ENCODE measurements at regions not wholly inside any gene's neighbourhood (a gene's known extent, or its start where the extent isn't known, plus 50 kb on each side); places are given as distances from the start of the nearest gene placed in this dataset.
"Not testable (repeated sequence)": the region's sequence is repeated elsewhere in the genome, so short reads cannot be mapped to it uniquely, and the experiment has no call there.

- DNase-seq (ENCODE audit: low spot score) = no peak
These were observed 74.1 kb downstream of the SLC35B3 start for GRCh38 chr6:8361259-8361658.

- no peak for DNase-seq (ENCODE audit: low spot score)
These were observed 82.4 kb downstream of the SLC35B3 start for GRCh38 chr6:8352966-8353340.

GRCh38 chr6:8352335-8352965 lies 82.9 kb downstream of the SLC35B3 start:
- DNase-seq (ENCODE audit: low spot score) = no peak

GRCh38 chr6:8343600-8343999 lies 91.7 kb downstream of the SLC35B3 start:
- no peak for DNase-seq (ENCODE audit: low spot score)

- no peak for DNase-seq (ENCODE audit: low spot score)
These were observed 93.0 kb downstream of the SLC35B3 start for GRCh38 chr6:8342241-8342819.

GRCh38 chr6:8337147-8337546 lies 98.2 kb downstream of the SLC35B3 start:
- no peak for DNase-seq (ENCODE audit: low spot score)

GRCh38 chr6:8336406-8337057 lies 98.8 kb downstream of the SLC35B3 start:
- no peak for DNase-seq (ENCODE audit: low spot score)

GRCh38 chr6:8335896-8336295 lies 99.4 kb downstream of the SLC35B3 start:
- DNase-seq (ENCODE audit: low spot score) = no peak

- no peak for DNase-seq (ENCODE audit: low spot score)
These were observed 100.0 kb downstream of the SLC35B3 start for GRCh38 chr6:8335381-8335780.

GRCh38 chr6:8334113-8334512 lies 101.2 kb downstream of the SLC35B3 start:
- DNase-seq (ENCODE audit: low spot score) = no peak

- no peak for DNase-seq (ENCODE audit: low spot score)
These were observed 105.8 kb downstream of the SLC35B3 start for GRCh38 chr6:8329562-8329961.

- no peak for DNase-seq (ENCODE audit: low spot score)
These were observed 109.6 kb downstream of the SLC35B3 start for GRCh38 chr6:8325743-8326142.

GRCh38 chr6:8322659-8323058 lies 112.7 kb downstream of the SLC35B3 start:
- no peak for DNase-seq (ENCODE audit: low spot score)

- DNase-seq (ENCODE audit: low spot score) = no peak
These were observed 113.5 kb downstream of the SLC35B3 start for GRCh38 chr6:8321671-8322404.

- DNase-seq (ENCODE audit: low spot score) = no peak
These were observed 120.2 kb downstream of the SLC35B3 start for GRCh38 chr6:8315154-8315553.

- DNase-seq (ENCODE audit: low spot score) = no peak
These were observed 133.8 kb downstream of the SLC35B3 start for GRCh38 chr6:8301502-8301901.

GRCh38 chr6:8299034-8299433 lies 136.3 kb downstream of the SLC35B3 start:
- no peak for DNase-seq (ENCODE audit: low spot score)

- not testable (repeated sequence) for DNase-seq (ENCODE audit: low spot score)
These were observed 152.4 kb downstream of the SLC35B3 start for GRCh38 chr6:8282946-8283345.

- DNase-seq (ENCODE audit: low spot score) = no peak
These were observed 153.0 kb downstream of the SLC35B3 start for GRCh38 chr6:8282380-8282779.

- no peak for DNase-seq (ENCODE audit: low spot score)
These were observed 156.1 kb downstream of the SLC35B3 start for GRCh38 chr6:8279041-8279805.

GRCh38 chr6:8278562-8278961 lies 156.8 kb downstream of the SLC35B3 start:
- no peak for DNase-seq (ENCODE audit: low spot score)

GRCh38 chr6:8277769-8278168 lies 157.6 kb downstream of the SLC35B3 start:
- DNase-seq (ENCODE audit: low spot score) = no peak

Data from hematopoietic multipotent progenitor cell treated with erythropoietin and hydrocortisone succinate and interleukin-3 and kit ligand, for 17 days (in vitro differentiated cells).